Esophagus squamous epithelium (tissue), 5 donors: ENCODE measurements at regions not wholly inside any gene's neighbourhood (a gene's known extent, or its start where the extent isn't known, plus 50 kb on each side); places are given as distances from the start of the nearest gene placed in this dataset.

Experiments
- DNase-seq: peaks from one replicate; lab custom pipeline; 2025; lab: John Stamatoyannopoulos, UW
- H3K27ac ChIP-seq, 4 donors: fragments of 200-600 bp; sonication (generic); one replicate each; pipeline ENCODE4 v1.5.1; 2016 to 2019; ENCODE audit warnings: mild to moderate bottlenecking in 1 of 4
- H3K27me3 ChIP-seq, 4 donors: fragments of 200-600 bp; sonication (generic); 1 replicate in 3 of 4; 2 replicates in 1 of 4; pipeline versions ENCODE4 v1.5.1 to v1.6.0; 2017 to 2021; ENCODE audit warnings: antibody characterized with exemption in 1 of 4
- H3K36me3 ChIP-seq, 3 donors: fragments of 200-600 bp; sonication (generic); one replicate each; pipeline ENCODE4 v1.5.1; 2016 to 2019
- H3K4me1 ChIP-seq, 3 donors: fragments of 200-600 bp; sonication (generic); one replicate each; pipeline ENCODE4 v1.5.1; 2017 to 2019
- H3K4me3 ChIP-seq, 4 donors: fragments of 200-600 bp; sonication (generic); 1 replicate in 3 of 4; 2 replicates in 1 of 4; pipeline ENCODE4 v1.5.1; 2016 to 2019; ENCODE audit warnings: mild to moderate bottlenecking in 2 of 4, moderate library complexity in 1 of 4
- H3K9me3 ChIP-seq, 3 donors: fragments of 200-600 bp; sonication (generic); one replicate each; pipeline ENCODE4 v1.5.1; 2016 to 2019
- POLR2A ChIP-seq, 4 donors: fragments of 450-650 bp; IDR thresholded peaks; one replicate each; pipeline ENCODE4 v1.6.1; 2017; ENCODE audit warnings: antibody characterized with exemption in 4 of 4, mild to moderate bottlenecking in 4 of 4, moderate library complexity in 3 of 4
- WGBS, 2 donors: methylation state at CpG; one replicate each; pipeline ENCODE4 v1.1.5; 2018; 5-methylcytosine and 5-hydroxymethylcytosine counted together
- intact Hi-C: fragments of 100-400 bp; cut with DNase I; formaldehyde crosslinking; loops from one replicate; pipeline ENCODE4 v1.15.0; 2022
- TF ChIP-seq, protein P1 (sequence below), 6 experiments: fragments of 450-650 bp in 4 of 6; fragments of 200-600 bp in 2 of 6; sonication (generic) in 2 of 6; IDR thresholded peaks; one replicate each; pipeline ENCODE4 v1.5.1; 2016 to 2019; ENCODE audit warnings: antibody characterized with exemption in 6 of 6, mild to moderate bottlenecking in 4 of 6, moderate library complexity in 4 of 6
- donor health status: DM: yes; HTN: yes; CAD: no.

DNA sequence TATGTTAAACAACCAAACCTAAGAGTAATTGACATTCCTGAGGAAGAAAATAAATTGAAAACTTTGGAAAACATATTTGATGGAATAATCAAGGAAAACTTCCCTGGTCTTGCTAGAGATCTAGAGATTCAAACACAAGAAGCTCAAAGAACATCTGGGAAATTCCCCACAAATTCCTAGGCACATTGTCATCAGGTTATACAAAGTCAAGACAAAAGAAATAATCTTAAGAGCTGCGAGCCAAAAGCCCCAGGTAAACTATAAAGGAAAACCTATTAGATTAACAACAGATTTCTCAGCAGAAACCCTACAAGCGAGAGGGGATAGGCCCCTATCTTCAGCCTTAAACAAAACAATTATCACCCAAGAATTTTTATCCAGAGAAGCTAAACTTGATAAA is 1082.0 kb upstream of the IGFBP7 start:
- H3K9me3 ChIP-seq = no peaks in the 10 kb centered on the region
- 41 to 45% methylated on average over 2 of the region's 2 CpGs for WGBS, 2 donors
- H3K4me1 ChIP-seq = no peaks in the 10 kb centered on the region
- no peaks in the 10 kb centered on the region for H3K36me3 ChIP-seq
- TF ChIP-seq, protein P1, sequence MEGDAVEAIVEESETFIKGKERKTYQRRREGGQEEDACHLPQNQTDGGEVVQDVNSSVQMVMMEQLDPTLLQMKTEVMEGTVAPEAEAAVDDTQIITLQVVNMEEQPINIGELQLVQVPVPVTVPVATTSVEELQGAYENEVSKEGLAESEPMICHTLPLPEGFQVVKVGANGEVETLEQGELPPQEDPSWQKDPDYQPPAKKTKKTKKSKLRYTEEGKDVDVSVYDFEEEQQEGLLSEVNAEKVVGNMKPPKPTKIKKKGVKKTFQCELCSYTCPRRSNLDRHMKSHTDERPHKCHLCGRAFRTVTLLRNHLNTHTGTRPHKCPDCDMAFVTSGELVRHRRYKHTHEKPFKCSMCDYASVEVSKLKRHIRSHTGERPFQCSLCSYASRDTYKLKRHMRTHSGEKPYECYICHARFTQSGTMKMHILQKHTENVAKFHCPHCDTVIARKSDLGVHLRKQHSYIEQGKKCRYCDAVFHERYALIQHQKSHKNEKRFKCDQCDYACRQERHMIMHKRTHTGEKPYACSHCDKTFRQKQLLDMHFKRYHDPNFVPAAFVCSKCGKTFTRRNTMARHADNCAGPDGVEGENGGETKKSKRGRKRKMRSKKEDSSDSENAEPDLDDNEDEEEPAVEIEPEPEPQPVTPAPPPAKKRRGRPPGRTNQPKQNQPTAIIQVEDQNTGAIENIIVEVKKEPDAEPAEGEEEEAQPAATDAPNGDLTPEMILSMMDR (IDR thresholded peaks at IDR 0.05) = no peak
- TF ChIP-seq POLR2A (IDR thresholded peaks at IDR 0.05) = no peak
- intact Hi-C loops = no loop called here
- H3K27me3 ChIP-seq = no peaks in the 10 kb centered on the region
- H3K27ac ChIP-seq = no peak overlapping the region
- no peak overlapping the region for H3K4me3 ChIP-seq
- no peak for DNase-seq

DNA sequence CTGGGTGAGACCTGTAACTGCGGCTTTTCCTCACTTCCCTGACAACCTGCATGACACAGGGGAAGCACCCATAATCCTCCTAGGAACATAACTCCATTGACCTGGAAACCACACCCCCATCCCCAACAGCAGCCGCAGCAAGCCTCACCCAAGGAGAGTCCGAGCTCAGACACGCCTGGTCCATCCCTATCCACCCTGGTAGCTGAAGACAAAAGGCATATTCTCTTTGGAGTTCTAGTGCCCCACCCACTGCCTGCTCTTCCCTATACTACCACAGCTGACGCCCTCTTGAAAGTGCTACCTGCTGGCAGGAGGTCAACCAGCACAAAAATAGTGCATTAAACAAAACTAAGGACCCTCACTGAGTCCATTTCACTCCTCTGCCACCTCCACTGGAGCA is 1080.9 kb upstream of the IGFBP7 start:
- 27 to 40% methylated on average over 1 to 5 of the region's 5 CpGs for WGBS, 2 donors
- H3K9me3 ChIP-seq = no peaks in the 10 kb centered on the region
- intact Hi-C loops = no loop called here

DNA sequence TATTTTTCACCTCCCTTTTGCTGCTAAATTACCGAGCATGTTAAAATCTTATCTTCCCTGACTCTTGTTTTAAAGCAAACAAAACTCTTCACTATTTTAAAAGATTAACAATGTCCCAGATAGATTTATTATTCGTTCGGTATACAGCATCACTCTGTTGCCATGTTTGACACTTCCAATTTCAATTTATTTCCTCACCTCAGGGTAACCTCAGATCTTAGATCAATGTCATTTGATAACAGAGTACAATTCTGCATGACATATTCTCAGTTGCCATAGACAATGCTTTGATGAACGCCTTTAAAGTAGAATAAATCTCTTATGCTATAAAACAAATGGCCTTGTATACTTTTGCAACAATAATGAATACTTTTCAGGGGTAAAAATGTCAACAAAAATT is 1078.1 kb upstream of the IGFBP7 start:
- Histone ChIP-seq H3K9me3 (peaks cover 0 to 7% (median 0%) of the 10 kb centered on the region in 3 donors), H3K27ac (no peak overlapping the region), H3K36me3 (no peaks in the 10 kb centered on the region), H3K4me1 (no peaks in the 10 kb centered on the region), H3K27me3 (no peaks in the 10 kb centered on the region), H3K4me3 (no peak overlapping the region)
- intact Hi-C loops = no loop called here
- DNase-seq = no peak
- no peak for TF ChIP-seq POLR2A (IDR thresholded peaks at IDR 0.05)
- TF ChIP-seq, protein P1 (IDR thresholded peaks at IDR 0.05) = no peak
- WGBS, 2 donors = 74 to 75% methylated on average over 4 of the region's 4 CpGs

More for the DNA sequence above, 1080.9 kb upstream of the IGFBP7 start:
- H3K27me3 ChIP-seq = no peaks in the 10 kb centered on the region
- H3K36me3 ChIP-seq = no peaks in the 10 kb centered on the region
- no peak for DNase-seq
- H3K4me3 ChIP-seq = no peak overlapping the region
- TF ChIP-seq, protein P1 (IDR thresholded peaks at IDR 0.05) = no peak
- TF ChIP-seq POLR2A (IDR thresholded peaks at IDR 0.05) = no peak
- no peaks in the 10 kb centered on the region for H3K4me1 ChIP-seq
- H3K27ac ChIP-seq = no peak overlapping the region

DNA sequence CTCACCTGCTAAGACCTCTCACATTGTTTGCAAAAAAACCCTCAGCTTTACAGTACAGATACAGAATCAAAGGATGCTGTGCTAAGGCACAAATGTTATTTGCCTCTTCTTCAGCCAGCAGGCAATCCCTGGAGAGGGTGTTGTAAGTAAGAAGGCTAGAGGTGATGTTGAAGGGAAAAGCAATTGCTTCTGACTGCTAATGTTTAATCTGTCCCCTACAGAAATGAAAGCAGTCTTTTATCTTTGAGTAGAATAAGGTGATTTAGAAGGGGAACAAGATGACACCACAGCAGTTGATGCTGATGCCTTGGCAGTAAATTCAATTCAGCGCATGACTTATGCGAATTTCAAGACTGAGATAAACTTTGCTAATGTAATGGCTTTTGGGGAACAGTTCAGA is 1064.8 kb upstream of the IGFBP7 start:
- Histone ChIP-seq H3K4me3 (no peak overlapping the region), H3K9me3 (no peaks in the 10 kb centered on the region), H3K4me1 (no peaks in the 10 kb centered on the region), H3K27me3 (no peaks in the 10 kb centered on the region), H3K36me3 (no peaks in the 10 kb centered on the region), H3K27ac (no peak overlapping the region)
- 88 to 91% methylated on average over 2 of the region's 2 CpGs for WGBS, 2 donors
- TF ChIP-seq, protein P1 (IDR thresholded peaks at IDR 0.05) = no peak
- TF ChIP-seq POLR2A (IDR thresholded peaks at IDR 0.05) = no peak
- DNase-seq = no peak
- intact Hi-C loops = no loop called here

DNA sequence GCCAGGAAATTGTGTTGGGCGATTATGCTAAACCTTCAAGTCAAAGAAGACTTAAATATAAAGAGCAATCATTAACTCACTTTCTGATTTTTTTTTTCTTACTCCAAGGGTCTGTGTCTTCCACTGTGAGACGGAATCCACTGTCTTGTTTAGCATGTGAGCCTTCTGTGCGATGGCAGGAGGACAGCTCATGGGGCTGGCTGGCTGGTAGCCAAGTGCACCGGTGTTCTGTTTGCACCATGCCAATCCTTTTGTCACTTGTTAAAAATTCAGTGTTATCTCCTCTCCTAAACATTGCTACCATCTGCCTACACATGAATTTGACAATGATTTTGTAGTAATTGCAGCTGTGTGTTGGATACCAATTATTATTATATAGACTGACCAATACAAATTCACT is 1056.3 kb upstream of the IGFBP7 start:
- Histone ChIP-seq H3K4me3 (no peak overlapping the region), H3K9me3 (no peaks in the 10 kb centered on the region), H3K4me1 (no peaks in the 10 kb centered on the region), H3K27ac (no peak overlapping the region), H3K27me3 (no peaks in the 10 kb centered on the region), H3K36me3 (no peaks in the 10 kb centered on the region)
- TF ChIP-seq POLR2A (IDR thresholded peaks at IDR 0.05) = no peak
- TF ChIP-seq, protein P1 (IDR thresholded peaks at IDR 0.05) = no peak
- intact Hi-C loops = no loop called here
- WGBS, 2 donors = 43 to 57% methylated on average over 4 of the region's 4 CpGs
- no peak for DNase-seq
